ENCODE measurements at regions not wholly inside any gene's neighbourhood (a gene's known extent, or its start where the extent isn't known, plus 50 kb on each side); places are given as distances from the start of the nearest gene placed in this dataset.

GRCh38 chr15:95368755-95369601 lies 961.5 kb upstream of the NR2F2 start (continued):
- TF ChIP-seq HDAC2 (IDR thresholded peaks at IDR 0.05; ENCODE audit: borderline replicate concordance in 1 of 2, low read depth in 2 of 2, low read length in 2 of 2) (no peak), BACH1 (IDR thresholded peaks at IDR 0.05; ENCODE audit: low read length) (no peak)

All from H1 (cell line).